ENCODE measurements at regions not wholly inside any gene's neighbourhood (a gene's known extent, or its start where the extent isn't known, plus 50 kb on each side); places are given as distances from the start of the nearest gene placed in this dataset.
"Not testable (repeated sequence)": the region's sequence is repeated elsewhere in the genome, so short reads cannot be mapped to it uniquely, and the experiment has no call there.

DNA sequence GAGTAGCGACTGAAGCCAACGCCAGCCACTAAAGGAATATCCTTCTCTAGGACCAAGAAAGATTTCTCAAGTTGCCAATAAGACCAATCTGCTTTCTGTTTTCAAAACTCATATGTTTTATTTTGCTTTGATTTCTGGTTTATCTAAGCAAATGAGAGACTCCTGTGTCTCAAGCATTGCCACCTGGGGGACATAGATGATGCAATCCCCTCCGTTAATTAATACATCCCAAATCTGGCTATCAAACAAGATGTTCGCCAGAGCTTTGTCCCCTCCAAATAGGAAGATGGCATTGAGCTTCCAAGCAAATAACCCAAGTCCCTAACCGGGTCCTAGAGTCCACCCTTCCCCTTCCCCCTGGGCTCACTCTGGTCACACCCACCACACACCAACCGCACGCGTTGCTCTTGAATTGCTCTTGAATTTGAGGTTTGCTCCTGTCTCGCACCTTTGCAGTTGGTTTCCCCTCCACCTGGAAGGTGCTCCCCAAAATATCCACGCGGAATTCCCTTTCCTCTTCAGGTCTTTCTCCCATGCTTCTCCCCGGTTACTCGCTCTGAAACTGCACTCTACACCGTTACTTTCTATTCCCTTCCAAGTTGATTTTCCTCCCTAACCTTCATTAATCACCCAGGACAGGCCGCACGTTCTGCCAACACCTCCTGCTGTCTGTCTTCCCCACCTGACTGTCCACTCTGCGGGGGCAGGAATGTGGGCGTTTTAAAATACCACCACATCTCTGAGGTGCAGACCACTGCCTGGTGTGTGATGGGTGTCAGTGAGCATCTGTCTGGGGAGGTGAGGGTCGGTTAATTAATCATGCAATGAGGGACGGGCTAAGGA lies 64.1 kb upstream of the RNF32 start:
- TF ChIP-seq, protein P1, sequence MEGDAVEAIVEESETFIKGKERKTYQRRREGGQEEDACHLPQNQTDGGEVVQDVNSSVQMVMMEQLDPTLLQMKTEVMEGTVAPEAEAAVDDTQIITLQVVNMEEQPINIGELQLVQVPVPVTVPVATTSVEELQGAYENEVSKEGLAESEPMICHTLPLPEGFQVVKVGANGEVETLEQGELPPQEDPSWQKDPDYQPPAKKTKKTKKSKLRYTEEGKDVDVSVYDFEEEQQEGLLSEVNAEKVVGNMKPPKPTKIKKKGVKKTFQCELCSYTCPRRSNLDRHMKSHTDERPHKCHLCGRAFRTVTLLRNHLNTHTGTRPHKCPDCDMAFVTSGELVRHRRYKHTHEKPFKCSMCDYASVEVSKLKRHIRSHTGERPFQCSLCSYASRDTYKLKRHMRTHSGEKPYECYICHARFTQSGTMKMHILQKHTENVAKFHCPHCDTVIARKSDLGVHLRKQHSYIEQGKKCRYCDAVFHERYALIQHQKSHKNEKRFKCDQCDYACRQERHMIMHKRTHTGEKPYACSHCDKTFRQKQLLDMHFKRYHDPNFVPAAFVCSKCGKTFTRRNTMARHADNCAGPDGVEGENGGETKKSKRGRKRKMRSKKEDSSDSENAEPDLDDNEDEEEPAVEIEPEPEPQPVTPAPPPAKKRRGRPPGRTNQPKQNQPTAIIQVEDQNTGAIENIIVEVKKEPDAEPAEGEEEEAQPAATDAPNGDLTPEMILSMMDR (IDR thresholded peaks at IDR 0.05): no peak
- no peak for TF ChIP-seq POLR2A (IDR thresholded peaks at IDR 0.05)
- Histone ChIP-seq H3K27ac (no peak overlapping the region), H3K27me3 (no peaks in the 10 kb centered on the region), H3K4me1 (no peaks in the 10 kb centered on the region), H3K4me3 (no peak overlapping the region), H3K9me3 (no peaks in the 10 kb centered on the region), H3K36me3 (no peaks in the 10 kb centered on the region)
- intact Hi-C loops (cut with DNase I): no loop called here
- no peak for DNase-seq
- 69 to 79% methylated on average over 20 of the region's 20 CpGs for WGBS, 2 donors

DNA sequence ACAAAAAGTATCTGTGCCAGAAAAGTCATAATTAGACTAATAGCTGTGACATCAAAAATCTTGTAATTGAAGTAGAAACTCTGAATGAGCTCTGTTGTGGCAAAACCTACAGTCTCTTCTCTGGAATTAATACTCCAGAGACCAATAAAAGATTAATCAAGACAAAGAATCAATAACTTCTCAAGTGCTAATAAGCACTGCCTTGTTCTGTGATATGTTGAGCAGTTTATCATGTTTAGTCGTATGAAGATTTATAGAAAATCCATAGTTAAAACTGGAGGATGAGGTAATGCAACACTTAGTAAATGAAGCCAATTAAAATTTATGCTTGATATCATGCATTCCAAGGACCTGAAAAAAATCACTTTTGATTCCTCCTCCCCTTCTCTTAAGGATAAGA lies 72.3 kb upstream of the RNF32 start:
- no peaks in the 10 kb centered on the region for H3K36me3 ChIP-seq
- WGBS, 2 donors: 75 to 81% methylated on average over 1 of the region's 1 CpG
- no peaks in the 10 kb centered on the region for H3K9me3 ChIP-seq
- peaks cover 0 to 12% (median 0%) of the 10 kb centered on the region in 3 donors for H3K4me1 ChIP-seq
- no peak for TF ChIP-seq POLR2A (IDR thresholded peaks at IDR 0.05)
- TF ChIP-seq, protein P1 (IDR thresholded peaks at IDR 0.05): no peak
- intact Hi-C loops (cut with DNase I): no loop called here
- no peak overlapping the region for H3K27ac ChIP-seq
- no peaks in the 10 kb centered on the region for H3K27me3 ChIP-seq
- no peak for DNase-seq
- no peak overlapping the region for H3K4me3 ChIP-seq

DNA sequence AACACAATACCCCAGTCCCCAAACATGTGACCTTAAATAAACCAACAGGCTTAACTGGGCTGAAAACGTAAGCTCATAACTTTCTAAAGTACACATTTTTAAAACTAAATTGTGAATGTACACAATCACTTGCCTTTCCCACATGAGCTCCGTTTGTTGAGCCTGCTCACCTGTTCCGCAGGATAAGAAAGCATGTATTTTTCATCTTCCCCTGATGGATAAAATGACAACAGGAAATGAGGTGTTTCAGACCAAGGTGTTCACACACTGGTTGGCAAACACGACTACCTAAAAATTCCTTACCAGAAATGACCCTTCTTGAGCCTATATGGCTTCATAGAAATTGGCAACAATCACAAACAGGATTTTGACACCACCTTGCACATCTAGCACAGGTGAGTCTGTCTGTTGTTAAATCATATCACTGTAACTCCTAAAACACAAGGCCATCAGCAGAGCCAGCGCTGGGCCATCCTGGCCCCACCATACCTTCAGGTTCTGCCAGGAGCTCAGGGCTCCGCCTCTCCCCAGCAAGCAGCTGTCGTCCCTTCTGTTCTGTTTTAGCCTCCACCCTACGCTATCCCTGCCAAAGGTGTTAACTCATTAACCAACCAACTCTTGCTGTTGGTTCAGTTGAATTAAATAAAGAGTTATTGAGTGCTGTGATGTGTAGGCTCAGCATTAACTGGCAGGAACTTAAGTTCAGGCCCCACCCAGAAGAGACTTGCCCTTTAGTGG lies 73.6 kb upstream of the RNF32 start:
- Histone ChIP-seq H3K9me3 (no peaks in the 10 kb centered on the region), H3K4me1 (peaks cover 0 to 12% (median 0%) of the 10 kb centered on the region in 3 donors), H3K4me3 (no peak overlapping the region), H3K36me3 (no peaks in the 10 kb centered on the region), H3K27me3 (no peaks in the 10 kb centered on the region), H3K27ac (no peak overlapping the region)
- 40 to 61% methylated on average over 6 to 8 of the region's 8 CpGs for WGBS, 2 donors
- TF ChIP-seq, protein P1 (IDR thresholded peaks at IDR 0.05): no peak
- TF ChIP-seq POLR2A (IDR thresholded peaks at IDR 0.05): no peak
- intact Hi-C loops (cut with DNase I): no loop called here
- no peak for DNase-seq

DNA sequence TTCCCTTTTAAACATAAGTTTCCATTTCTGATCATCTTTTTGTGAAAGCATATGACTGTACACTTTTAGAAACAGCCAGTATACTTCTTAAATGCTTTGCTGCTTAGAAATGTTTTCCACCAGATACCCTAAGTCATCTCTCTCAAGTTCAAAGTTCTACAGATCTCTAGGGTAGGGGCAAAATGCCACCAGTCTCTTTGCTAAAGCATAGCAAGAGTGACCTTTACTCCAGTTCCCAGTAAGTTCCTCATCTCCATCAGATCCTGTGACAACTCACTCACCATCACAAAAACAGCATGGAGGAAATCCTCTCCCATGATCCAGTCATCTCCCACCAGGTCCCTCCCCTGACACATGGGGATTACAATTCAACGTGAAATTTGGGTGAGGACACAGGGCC lies 75.6 kb upstream of the RNF32 start:
- H3K9me3 ChIP-seq; H3K36me3 ChIP-seq; DNase-seq; H3K4me3 ChIP-seq; H3K27me3 ChIP-seq; H3K27ac ChIP-seq; intact Hi-C loops (cut with DNase I): not testable (repeated sequence)
- H3K4me1 ChIP-seq: peaks cover 0 to 12% (median 0%) of the 10 kb centered on the region in 3 donors
- WGBS, 2 donors: 54% methylated on average over 1 of the region's 1 CpG; no CpG with 5 or more reads in 1 of the 2 donors

DNA sequence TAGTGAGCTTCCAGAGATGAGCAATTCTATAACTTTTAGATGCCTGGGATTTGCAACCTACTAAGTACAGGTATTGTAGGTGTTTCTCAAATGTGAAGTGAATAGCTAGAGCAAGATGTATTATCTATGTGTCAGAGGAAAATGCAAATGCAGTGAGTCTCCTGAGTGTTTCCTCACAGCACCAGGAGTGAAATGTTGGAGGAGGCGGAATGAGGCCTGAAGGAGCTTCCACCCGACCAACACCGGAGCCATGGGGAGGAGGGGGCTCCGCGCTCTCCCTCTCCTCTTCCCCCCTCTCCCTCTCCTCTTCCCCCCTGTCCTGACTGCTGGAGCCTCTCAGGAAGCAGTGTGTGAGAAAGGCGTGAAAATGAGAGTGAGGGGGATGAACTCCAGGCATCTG lies 79.9 kb upstream of the RNF32 start:
- no peaks in the 10 kb centered on the region for H3K9me3 ChIP-seq
- H3K27me3 ChIP-seq: no peaks in the 10 kb centered on the region
- H3K27ac ChIP-seq: no peak overlapping the region
- TF ChIP-seq POLR2A (IDR thresholded peaks at IDR 0.05): no peak
- TF ChIP-seq, protein P1 (IDR thresholded peaks at IDR 0.05): no peak
- intact Hi-C loops (cut with DNase I): no loop called here
- H3K4me1 ChIP-seq: no peaks in the 10 kb centered on the region
- no peak overlapping the region for H3K4me3 ChIP-seq
- WGBS, 2 donors: 61 to 65% methylated on average over 3 to 6 of the region's 6 CpGs
- no peaks in the 10 kb centered on the region for H3K36me3 ChIP-seq
- no peak for DNase-seq

Data from esophagus squamous epithelium (tissue), 5 donors.